SW480 (cell line): ENCODE measurements at regions not wholly inside any gene's neighbourhood (a gene's known extent, or its start where the extent isn't known, plus 50 kb on each side); places are given as distances from the start of the nearest gene placed in this dataset.

Source experiments
- DNase-seq: peaks from one replicate; pipeline ENCODE4 v3.0.0-alpha.2; 2016; ENCODE audit warnings: low spot score

DNA sequence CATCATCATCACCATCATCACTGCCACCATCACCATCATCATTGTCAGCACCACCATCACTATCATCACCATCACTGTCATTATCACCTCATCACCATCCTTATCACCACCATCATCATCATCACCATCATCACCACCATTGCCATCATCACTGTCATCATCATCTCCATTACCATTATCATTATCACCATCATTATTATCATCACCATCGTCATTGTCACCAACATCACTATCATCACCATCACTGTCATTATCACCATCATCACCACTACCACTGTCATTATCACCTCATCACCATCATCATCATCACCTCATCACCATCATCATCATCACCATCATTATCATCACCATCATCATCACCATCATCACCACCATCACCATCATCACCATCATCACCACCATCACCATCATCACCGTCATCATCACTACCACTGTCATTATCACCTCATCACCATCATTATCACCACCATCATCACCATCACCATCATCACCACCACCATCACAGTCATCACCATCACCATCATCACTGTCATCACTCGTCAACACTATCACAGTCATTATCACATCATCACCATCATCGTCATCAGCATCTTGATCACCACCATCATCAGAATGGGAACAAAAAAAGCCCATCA, 191.1 kb downstream of the TTLL2 start:
- no peak for DNase-seq

DNA sequence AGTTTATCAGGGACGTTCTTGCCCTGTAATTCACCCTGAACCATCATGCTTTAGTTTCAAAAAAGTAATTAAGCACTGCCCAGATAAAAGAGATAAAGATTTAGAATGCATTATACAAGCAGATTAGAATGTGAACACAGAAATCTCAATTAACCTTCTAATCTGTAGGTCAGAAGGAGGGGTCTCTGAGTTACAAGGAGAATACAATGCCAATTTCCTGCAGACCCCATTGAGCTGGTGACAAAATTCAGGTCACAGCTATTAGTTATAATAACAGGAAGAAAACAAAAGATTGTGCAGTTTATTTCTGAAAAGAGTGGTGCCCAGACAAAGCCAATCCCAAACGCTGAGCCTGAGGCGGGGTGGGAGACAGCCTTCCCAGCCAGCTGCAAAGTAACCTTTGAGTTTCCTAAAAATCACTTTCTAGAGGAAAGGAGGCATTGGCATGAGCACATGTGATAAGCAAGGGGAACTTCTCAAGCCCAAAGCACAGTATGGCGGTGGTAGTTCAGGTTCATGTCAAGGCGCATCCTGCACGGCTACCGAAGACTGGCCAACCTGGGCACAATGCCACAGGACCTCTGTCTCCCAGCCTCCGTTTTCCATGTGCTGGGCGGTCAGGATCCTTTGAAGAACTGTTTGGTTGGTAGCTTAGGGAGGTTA, 192.5 kb downstream of the TTLL2 start:
- no peak for DNase-seq

DNA sequence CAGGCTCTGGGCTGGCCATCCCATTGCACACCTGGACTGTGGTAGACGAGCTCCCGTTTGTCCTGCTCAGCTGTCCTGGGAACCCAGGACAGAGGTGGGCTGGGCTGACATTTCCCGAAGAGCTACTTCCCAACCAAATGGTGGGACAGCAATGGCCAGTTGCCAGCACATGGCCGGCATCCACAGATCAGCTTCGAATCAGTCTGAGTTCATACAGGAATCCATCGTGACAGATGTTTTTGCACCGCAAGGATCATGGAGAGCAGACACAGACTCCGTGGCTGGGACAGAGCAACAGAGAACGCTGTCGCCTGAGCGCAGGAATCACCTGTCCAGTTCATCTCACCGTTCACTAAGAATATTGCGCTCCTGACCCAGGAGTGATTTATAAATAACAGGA, 198.5 kb downstream of the TTLL2 start:
- DNase-seq, result no peak

DNA sequence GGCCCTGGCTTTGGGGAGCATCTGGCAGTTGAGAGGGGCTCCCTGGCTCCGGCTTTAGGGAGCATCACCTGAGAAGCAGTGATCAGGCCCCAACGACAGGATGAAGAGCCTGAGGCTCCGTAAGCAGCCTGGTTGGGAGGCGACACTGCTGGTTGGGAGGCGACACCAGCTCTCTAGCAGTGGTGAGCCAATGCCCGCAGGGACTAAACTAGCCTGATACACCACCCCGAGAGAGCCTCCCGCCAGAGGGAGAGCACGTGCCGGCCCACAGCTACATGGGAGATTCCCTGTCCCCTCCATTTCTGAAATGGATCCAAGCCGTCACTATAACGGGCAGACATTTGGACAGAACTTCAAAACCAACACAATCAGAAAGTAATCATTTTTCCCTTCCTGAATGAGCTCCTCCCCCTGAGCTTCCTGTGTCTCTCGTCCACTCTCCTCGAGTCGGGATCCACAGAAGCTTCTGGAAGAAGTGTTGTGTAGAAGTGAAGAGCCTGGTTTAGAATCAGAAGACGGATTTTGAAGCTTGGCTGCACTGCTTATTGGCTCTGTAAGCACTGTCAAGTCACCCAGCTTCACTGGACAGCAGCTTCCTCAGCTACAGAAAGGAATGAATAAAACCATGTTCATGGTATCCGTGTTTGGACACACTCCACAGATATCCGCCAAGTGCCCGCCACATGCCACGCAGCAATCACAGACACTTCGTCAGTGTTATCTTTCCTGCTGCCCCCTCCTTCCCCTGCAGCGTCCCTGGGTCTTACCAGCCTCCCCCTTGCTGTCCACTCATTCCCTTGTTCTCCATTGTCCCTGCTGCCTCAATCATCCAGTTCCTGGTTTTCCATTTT, 199.6 kb downstream of the TTLL2 start:
- no peak for DNase-seq

DNA sequence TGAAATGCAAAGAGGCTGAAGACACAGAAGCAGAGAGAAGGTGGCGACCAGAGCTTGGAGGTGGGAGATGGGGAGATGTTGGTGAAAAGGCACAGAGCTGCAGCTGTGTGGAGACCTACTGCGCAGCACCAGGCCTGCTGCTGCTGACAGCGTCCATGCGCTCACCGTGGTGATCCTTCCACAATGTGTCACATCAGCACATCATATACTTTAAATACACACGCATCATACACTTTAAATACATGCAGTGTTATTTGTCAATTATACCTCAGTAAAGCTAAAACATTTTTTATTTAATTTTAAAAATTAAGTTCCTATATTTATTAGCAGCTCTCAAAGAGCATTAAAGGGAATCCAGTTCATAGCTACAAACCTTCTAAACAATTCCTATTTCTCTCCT, 200.9 kb downstream of the TTLL2 start:
- DNase-seq, result no peak

DNA sequence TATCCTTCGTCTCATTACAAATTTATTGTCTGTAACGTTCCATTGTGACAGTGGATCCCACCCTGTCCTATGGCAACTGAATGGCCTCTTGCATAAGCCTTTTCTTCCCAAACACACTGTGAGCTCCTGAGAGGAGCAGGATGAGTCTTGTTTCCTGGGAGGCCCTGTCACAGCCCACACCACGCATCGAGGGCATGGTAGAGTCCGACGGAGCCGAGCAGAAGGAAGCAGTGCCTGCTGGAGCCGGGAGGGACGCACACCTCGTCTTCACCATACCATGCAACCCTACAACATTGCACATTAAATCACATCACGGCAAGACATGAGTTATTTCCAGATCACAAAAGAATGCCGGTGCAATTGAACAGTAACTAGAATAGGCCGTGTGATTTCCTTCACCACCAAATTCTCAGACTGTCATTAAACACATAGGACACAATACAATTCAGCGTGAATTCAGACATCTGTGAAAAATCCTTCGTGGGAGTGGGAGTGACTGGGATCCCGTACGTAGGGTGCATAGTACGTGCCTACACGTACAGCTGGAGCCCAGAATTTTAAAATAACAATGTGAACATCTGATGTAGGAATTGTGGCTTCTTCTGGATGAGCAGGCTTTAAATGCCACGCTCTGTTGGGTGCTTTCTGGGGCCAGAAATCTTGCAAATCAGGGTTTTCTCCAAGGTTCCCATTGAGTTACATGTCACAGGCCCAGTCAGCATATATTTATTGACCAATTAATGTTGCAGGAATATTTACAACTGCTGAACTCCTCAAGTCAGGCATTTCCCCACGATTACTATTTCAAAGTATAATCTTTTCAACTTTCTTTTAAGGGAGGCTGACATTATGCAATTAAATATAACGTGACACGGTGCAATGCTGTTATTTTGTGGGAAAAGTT, 201.8 kb downstream of the TTLL2 start:
- no peak for DNase-seq

DNA sequence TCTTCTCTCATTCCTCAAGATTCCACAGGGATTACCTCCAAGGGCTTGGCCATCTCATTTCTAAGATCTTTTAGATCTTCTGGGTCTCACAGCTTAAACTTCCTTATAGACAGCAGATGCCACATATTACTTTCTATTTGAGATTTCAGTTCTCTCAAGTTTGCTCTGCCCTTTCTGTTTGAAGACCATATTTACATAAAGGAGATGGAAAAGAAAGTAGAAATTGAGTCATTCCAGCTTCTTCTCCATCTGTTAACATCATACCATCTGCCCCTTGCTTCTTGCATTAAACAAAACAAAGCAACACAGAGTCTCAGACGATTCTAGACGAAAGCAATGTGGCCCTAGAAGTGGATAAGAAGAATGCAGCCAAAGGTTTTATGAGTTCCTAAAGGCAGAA, 203.4 kb downstream of the TTLL2 start:
- no peak for DNase-seq

DNA sequence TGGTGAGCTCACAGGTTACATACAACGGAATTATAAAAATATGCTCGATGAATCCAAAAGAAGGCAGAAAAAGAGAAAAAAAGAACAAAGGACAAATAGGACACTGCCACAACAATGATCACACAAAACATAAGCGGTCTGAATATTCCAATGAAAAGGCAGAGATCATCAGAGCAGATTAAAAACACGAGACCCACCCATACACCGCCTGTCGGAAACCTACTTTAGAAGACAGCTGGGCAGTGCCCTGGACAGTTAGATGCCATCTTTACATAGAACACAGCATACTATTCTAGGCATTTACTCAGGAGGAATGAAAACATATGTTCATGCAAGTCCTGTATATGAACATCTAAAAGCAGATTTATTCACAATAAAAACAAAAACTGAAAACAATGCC, 204.1 kb downstream of the TTLL2 start:
- DNase-seq, result no peak

DNA sequence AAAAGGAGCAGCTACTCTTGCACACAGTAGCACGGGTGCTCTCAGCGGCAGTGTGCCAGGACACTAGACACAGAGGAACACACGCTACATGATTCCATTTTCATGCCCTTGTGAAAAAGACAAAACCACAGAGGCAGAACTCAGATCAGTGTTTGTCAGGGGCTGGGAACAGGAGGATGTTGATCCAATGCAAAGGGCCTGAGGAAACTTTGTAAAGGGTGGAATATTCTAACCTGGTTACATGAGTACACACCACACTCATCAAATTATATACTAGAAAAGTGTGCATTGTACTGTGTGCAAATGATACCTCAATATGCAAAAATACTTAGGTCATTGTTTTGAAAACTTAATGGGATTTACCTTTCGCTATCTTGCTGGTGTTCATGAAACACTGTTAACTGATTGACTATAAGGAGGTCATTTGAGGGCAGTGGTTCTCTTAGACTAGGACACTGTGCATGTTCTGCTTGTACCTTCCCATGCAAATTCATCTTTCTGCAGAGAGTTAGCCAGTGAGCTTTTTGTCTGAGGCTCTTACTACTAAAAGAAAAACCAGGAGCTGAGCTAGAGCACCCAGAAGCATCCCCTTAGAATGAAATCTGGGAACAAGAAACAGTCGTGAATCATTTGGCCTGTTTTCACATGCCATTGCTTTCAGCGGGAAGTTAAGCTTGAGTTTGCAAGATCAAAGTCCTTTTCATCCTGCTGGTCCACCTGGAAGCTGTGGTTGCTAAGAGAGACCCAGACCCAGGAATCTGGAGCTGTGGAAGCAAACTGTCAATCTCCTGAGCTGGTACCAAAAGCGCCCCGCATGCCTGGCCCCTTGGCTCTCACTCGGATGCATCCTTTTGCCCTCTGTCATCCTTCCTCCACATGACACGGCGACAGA, 204.8 kb downstream of the TTLL2 start:
- no peak for DNase-seq

DNA sequence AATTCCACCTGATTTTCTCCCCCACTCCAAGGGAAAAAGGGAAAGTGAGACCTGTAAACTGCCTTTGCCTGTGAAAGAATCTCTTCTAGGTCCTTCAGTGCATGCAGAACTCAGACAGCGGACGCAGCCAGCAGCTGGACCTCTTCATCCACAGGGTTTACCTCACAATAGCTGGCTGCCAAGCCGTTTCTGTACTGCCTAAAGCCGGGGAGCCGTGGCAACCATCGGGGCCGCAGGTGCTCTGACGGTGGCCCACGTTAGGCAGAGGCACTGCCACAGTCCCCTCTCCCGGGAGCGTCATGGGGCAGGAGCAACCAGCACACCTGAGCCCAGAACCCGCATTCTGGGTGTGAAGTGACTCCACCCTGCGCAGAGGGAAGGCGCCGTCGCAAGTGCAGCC, 206.1 kb downstream of the TTLL2 start:
- no peak for DNase-seq

DNA sequence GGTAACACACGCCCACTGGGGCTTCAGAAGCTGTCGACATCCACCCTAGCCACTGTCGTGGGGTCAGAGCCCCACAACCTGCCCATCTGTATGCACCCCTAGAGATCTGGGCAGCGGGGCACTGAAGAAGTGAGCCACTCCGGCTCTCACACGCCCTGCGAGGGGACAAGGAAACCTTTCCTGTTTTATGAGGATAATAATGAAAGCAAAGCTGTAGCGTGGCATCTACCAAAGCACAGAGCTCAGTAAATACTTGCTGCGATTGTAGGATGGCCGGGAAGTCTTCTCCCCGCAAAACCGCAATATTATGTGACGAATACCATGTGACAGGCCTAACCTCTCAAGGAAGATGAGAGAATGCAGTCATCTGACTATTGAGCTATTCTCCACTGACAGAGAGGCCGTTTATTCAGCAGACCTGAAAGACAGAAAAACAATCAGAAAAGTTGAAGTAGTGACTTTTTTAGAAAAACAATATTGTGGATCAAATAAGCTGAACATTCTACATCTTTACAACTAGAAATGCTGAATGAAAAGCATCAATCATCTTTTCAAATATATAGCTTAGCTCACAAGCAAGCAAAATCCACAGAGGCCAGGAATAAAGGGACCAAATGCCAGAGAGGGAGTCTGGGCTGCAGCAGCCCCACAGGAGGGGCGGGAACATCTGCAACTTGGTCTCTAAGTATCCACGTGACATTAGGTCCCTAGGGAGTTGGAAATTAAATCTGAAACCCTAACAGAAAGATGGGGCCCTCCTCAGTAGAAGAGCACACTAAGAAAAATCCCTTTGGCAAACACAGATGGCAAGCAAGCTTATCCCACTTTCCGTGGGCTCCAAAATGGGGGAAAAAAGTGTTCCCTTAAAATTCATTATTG, 207.8 kb downstream of the TTLL2 start:
- no peak for DNase-seq

DNA sequence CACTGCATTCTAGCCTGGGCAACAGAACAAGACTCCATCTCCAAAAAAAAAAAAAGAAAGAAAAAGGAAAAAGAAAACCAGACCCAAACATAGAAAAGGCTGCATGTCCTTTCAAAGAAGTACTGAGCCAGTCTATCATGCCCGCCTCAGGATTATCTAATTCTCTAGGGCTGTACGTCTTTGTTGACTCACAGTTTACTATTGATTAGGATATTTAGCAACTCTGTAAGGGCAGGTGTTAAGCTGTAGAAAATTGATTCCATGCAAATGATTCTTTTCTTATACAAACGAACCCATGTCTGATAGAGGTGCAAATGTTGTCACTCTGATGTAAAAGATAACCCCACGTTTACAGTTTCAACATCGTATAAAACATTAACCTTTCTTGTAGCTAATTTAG, 209.0 kb downstream of the TTLL2 start:
- no peak for DNase-seq

DNA sequence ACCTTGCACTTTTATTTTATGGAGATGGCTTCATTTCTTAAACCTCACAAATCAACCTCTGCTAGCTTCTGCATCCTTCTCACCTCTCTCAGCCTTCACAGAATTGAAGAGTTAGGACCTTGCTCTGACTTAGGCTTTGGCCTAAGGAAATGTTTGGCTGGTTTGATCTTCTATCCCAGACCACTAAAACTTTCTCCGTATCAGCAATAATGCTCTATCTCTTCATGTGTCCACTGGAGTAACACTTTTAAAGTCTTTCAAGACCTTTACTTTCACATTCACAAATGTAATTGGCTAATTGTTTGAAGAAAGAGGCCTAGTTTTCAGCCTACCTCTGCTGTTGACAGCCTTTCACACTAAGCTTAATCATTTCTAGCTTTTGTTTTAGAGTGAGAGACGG, 212.9 kb downstream of the TTLL2 start:
- no peak for DNase-seq

DNA sequence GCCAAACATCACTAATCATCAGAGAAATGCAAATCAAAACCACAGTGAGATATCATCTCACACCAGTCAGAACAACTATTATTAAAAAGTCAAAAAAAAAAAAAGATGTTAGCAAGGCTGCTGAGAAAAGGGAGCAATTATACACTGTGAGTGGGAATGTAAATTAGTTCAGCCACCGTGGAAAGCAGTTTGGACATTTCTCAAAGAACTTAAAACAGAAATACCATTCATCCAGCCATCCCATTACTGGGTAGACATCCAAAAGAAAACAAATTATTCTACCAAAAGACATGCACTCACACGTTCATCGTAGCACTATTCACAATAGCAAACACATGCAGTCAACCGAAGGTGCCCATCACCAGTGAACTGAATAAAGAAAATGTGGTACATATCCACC, 213.9 kb downstream of the TTLL2 start:
- DNase-seq, result no peak

DNA sequence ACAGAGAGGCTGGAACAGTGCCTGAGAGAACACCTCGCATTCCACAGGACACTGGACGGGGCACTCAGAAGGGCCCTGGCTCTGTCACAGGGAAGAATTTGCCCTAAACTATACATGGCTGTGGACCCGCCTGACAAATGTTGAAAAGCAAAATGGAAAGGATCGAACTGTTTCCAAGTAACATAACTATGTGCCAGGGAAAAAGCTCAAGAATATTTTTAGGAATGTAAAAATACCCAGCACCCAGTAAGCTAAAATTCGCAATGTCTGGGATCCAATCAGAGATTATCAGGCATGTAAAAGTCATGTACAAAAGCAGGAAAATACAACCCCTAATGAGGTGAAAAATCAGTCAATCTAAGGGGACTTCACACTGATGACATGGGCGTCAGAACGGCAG, 215.9 kb downstream of the TTLL2 start:
- no peak for DNase-seq

DNA sequence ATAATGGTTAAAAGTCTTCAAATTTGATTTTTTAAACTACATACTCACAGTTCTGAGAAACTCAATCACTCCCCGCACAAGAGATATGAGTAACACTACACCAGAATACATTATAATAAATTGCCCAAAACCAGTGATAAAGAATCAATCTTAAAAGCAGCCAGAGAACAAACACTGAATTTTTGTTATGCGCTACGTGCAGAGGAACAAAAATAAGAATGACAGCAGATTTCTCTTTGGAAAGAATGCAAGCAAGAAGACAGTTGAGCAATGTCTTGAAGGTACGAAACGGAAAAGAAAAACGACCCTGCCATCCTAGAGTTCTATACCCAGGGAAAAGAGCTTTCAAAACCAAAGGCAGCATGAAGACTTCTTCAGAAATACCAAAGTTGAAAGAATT, 216.7 kb downstream of the TTLL2 start:
- DNase-seq, result no peak

DNA sequence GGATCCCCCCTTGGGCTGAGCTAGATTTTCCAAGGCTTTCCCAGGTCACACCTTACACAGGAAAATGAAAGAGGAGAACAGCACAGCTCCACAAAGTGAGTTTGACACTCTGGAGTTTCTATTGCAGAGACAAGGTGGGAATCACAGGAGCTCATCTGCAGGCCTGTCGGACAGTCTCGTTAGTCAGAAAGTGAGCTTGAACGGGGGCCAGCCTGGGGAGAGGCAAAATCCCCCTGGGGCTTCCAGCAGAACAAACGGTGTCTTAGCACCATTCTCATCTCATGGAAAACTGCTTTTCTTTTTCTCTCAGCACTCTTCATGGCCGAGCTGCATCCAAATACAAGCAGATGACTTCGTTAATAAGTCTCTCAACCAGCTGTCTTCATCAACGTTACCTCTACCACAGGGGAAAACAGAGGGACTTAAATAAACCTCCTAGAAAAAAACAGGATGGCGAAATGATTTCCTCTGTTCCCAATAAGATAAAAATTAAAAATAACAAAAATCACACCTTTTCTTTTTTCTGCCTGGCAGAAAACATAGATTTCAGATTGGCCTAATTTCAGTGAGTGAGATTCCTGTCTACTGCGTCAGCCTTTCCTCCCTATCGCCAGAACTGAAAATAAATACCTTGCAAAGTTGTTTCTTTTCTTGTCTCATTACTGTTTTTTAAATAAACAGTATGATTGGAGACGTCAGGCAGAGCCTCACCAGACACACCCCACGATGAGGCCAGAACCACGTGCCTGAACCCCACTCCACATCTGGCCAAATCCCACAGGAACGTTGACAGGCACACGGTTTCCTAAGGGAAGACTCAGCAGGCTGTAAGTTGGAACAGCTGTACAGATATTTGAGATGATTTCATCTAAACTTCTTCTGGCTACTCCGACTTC, 219.0 kb downstream of the TTLL2 start:
- no peak for DNase-seq

DNA sequence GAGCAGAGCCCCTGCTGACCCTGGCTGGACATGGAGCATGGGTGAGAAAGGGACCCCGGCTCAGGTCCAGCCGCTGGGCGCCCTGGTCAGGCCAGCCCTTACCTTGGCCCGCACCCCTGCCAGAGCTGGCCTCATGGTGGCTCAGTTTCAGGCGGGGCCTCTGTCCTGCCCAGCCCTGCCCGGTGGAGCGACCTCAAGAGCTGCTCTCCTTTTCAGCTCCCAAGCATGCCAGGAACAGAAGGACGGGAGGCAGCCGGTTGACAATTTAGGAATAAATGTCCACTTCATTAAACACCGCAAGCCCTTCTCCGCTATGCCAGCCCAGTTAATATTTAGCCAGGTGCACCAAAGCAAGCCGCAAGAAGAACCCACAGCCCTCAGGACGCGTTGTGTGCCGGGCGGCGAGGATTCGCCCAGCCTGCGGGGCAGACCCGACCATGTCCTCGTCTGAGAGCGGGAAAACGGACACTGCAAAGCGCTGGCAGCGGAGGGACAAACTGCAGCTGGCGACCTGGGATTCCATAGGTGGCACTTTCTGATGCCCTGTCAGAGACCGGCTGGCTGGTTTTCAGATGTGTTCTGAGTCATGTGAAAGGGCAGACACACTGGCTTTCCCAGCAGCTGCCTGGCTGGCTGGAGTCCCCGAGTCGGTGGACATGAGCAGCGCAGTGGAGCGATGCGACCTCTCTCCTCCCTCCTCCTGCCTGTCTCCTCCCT, 221.9 kb downstream of the TTLL2 start:
- peak; percentile 66 for DNase-seq

DNA sequence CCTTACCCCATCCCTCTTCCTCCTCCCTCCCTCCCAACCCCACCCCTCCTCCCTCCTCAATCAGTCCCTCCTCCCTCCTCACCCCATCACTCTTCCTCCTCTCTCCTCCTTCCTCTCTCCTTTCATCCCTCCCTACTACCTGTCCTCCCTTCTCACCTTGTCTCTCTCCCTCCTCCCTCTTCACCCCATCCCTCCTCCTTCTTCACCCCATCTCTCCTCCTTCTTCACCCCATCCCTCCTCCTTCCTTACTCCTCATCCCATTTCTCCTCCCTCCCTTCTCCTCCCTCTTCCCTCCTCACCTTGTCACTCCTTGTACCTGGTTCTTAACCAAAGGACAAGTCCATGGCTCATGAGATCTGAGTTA, 222.4 kb downstream of the TTLL2 start:
- no peak for DNase-seq
